HG02678 (cell line): ENCODE measurements at regions not wholly inside any gene's neighbourhood (a gene's known extent, or its start where the extent isn't known, plus 50 kb on each side); places are given as distances from the start of the nearest gene placed in this dataset.

ENCODE experiments used
- ATAC-seq: cut with Tn5 transposase; IDR thresholded peaks from one replicate; pipeline ENCODE4 v1.9.1; 2021; ENCODE audit warnings: mild to moderate bottlenecking, moderate library complexity; ENCODE audit not compliant: unreplicated experiment

- ATAC-seq = no peak
Observed at GRCh38 chr6:95352064-95352795, 225.1 kb upstream of the MANEA start.

- ATAC-seq = no peak
Observed at GRCh38 chr6:95354551-95354950, 222.8 kb upstream of the MANEA start.

GRCh38 chr6:95357380-95358020 is 219.8 kb upstream of the MANEA start:
- no peak for ATAC-seq

GRCh38 chr6:95364016-95364604 is 213.2 kb upstream of the MANEA start:
- ATAC-seq = peak; percentile 76

GRCh38 chr6:95365454-95365853 is 211.9 kb upstream of the MANEA start:
- no peak for ATAC-seq

GRCh38 chr6:95366414-95366813 is 210.9 kb upstream of the MANEA start:
- no peak for ATAC-seq

- ATAC-seq = no peak
Observed at GRCh38 chr6:95383878-95384277, 193.5 kb upstream of the MANEA start.

GRCh38 chr6:95384988-95385387 is 192.3 kb upstream of the MANEA start:
- no peak for ATAC-seq

GRCh38 chr6:95387845-95388244 is 189.5 kb upstream of the MANEA start:
- no peak for ATAC-seq

- no peak for ATAC-seq
Observed at GRCh38 chr6:95404777-95405176, 172.6 kb upstream of the MANEA start.

GRCh38 chr6:95408111-95408510 is 169.2 kb upstream of the MANEA start:
- ATAC-seq = no peak

- no peak for ATAC-seq
Observed at GRCh38 chr6:95410168-95410567, 167.2 kb upstream of the MANEA start.

GRCh38 chr6:95413789-95414188 is 163.5 kb upstream of the MANEA start:
- no peak for ATAC-seq

GRCh38 chr6:95417856-95418255 is 159.5 kb upstream of the MANEA start:
- no peak for ATAC-seq

- ATAC-seq = no peak
Observed at GRCh38 chr6:95420792-95421191, 156.5 kb upstream of the MANEA start.

GRCh38 chr6:95423331-95423730 is 154.0 kb upstream of the MANEA start:
- no peak for ATAC-seq

- ATAC-seq = no peak
Observed at GRCh38 chr6:95431637-95432228, 145.6 kb upstream of the MANEA start.

GRCh38 chr6:95439741-95440140 is 137.6 kb upstream of the MANEA start:
- no peak for ATAC-seq

- no peak for ATAC-seq
Observed at GRCh38 chr6:95448208-95448607, 129.1 kb upstream of the MANEA start.

- no peak for ATAC-seq
Observed at GRCh38 chr6:95469511-95469910, 107.8 kb upstream of the MANEA start.

GRCh38 chr6:95478941-95479340 is 98.4 kb upstream of the MANEA start:
- no peak for ATAC-seq

- no peak for ATAC-seq
Observed at GRCh38 chr6:95487817-95488216, 89.5 kb upstream of the MANEA start.
